Calu3 (cell line): ENCODE measurements at regions not wholly inside any gene's neighbourhood (a gene's known extent, or its start where the extent isn't known, plus 50 kb on each side); places are given as distances from the start of the nearest gene placed in this dataset.
"Not testable (repeated sequence)": the region's sequence is repeated elsewhere in the genome, so short reads cannot be mapped to it uniquely, and the experiment has no call there.

ENCODE experiments used
- BruUV-seq: library from RNA; stranded (reverse); fragments of 400-500 nt; replicated peaks from 2 replicates; lab custom pipeline; 2021; lab: Mats Ljungman, UMichigan
- CTCF ChIA-PET: fragments of 300-600 bp; sonication (Branson Sonifier 250); formaldehyde crosslinking; loops from one replicate; lab custom pipeline; 2022; ENCODE audit warnings: antibody characterized with exemption; lab: Charles Lee
- DNase-seq: peaks from one replicate; pipeline ENCODE4 v3.0.0; 2022
- H3K27ac Mint-ChIP-seq: one replicate; pipeline ENCODE4 v1.8.0; 2022; ENCODE audit warnings: mixed read lengths; ENCODE audit not compliant: unreplicated experiment
- H3K27me3 Mint-ChIP-seq: one replicate; pipeline ENCODE4 v1.8.0; 2022; ENCODE audit warnings: mixed read lengths; ENCODE audit not compliant: unreplicated experiment
- H3K36me3 Mint-ChIP-seq: one replicate; pipeline ENCODE4 v1.8.0; 2022; ENCODE audit warnings: mild to moderate bottlenecking, moderate library complexity, mixed read lengths; ENCODE audit not compliant: insufficient read depth, unreplicated experiment
- H3K4me1 Mint-ChIP-seq: one replicate; pipeline ENCODE4 v1.8.0; 2022; ENCODE audit warnings: mild to moderate bottlenecking, low read depth, mixed read lengths; ENCODE audit not compliant: unreplicated experiment
- H3K4me3 Mint-ChIP-seq: one replicate; pipeline ENCODE4 v1.8.0; 2022; ENCODE audit warnings: mild to moderate bottlenecking, low read depth, moderate library complexity, mixed read lengths; ENCODE audit not compliant: unreplicated experiment
- H3K9me3 Mint-ChIP-seq: one replicate; pipeline ENCODE4 v1.8.0; 2022; ENCODE audit warnings: low read depth, mixed read lengths; ENCODE audit not compliant: unreplicated experiment
- intact Hi-C: fragments of 100-400 bp; cut with micrococcal nuclease; formaldehyde crosslinking; loops from one replicate; pipeline ENCODE4 v1.10.0; 2022; ENCODE audit not compliant: unreplicated experiment
- TF ChIP-seq, protein P1 (sequence below): fragments of 200-600 bp; IDR thresholded peaks from one replicate; pipeline ENCODE4 v1.8.0; 2022; ENCODE audit warnings: antibody characterized with exemption; ENCODE audit not compliant: unreplicated experiment

DNA sequence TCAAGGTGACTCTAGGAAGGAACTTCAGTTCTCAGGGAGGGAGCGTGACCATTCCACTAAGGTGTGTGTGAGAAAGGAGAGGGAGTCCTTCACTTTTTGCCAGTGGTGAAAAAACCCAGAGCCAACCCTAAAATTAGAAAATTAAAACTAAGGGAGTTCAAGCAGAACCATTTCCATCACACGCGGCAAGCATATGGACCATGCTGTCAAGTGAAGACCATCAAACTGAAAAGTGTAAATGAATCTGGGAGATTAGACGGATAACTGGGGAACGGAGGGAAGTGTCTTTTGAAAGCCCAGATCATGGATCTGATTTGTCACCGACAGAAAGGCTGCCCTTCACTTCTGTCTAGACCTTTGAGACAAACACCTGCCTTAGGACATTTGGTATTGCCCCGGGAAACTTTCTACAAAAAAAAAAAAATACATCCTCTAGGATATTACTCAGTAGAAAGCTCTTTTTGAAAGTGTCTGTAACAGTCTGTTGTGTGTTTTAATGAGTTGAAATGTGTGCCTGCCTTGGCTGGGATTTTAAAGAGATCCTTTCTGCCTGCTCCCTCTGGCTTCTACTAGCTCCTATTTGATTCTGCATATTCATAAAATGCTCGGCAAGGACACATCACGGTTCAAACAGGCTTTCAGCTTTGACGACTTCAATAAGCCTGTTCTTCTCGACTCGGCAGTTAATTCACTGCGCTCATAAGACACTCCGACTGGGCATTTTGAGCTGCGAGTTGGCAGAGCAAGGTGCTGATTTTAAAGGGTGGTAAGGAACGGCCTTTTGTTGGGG lies 81.4 kb upstream of the ERCC4 start:
- CTCF ChIA-PET: interaction anchor here (0.6 to 0.7 kb wide), 2 partner anchors 21 to 100 kb away, joined by 3 to 5 read pairs; no protein-coding TSS in a partner anchor
- no peaks in the 10 kb centered on the region for H3K36me3 Mint-ChIP-seq
- DNase-seq: no peak
- no peak overlapping the region for H3K4me3 Mint-ChIP-seq
- TF ChIP-seq, protein P1, sequence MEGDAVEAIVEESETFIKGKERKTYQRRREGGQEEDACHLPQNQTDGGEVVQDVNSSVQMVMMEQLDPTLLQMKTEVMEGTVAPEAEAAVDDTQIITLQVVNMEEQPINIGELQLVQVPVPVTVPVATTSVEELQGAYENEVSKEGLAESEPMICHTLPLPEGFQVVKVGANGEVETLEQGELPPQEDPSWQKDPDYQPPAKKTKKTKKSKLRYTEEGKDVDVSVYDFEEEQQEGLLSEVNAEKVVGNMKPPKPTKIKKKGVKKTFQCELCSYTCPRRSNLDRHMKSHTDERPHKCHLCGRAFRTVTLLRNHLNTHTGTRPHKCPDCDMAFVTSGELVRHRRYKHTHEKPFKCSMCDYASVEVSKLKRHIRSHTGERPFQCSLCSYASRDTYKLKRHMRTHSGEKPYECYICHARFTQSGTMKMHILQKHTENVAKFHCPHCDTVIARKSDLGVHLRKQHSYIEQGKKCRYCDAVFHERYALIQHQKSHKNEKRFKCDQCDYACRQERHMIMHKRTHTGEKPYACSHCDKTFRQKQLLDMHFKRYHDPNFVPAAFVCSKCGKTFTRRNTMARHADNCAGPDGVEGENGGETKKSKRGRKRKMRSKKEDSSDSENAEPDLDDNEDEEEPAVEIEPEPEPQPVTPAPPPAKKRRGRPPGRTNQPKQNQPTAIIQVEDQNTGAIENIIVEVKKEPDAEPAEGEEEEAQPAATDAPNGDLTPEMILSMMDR: no peak
- intact Hi-C loops: no loop called here
- no peaks in the 10 kb centered on the region for H3K9me3 Mint-ChIP-seq
- BruUV-seq: no TSS peak
- no peaks in the 10 kb centered on the region for H3K4me1 Mint-ChIP-seq
- no peak overlapping the region for H3K27ac Mint-ChIP-seq
- peaks cover 71% of the 10 kb centered on the region for H3K27me3 Mint-ChIP-seq

DNA sequence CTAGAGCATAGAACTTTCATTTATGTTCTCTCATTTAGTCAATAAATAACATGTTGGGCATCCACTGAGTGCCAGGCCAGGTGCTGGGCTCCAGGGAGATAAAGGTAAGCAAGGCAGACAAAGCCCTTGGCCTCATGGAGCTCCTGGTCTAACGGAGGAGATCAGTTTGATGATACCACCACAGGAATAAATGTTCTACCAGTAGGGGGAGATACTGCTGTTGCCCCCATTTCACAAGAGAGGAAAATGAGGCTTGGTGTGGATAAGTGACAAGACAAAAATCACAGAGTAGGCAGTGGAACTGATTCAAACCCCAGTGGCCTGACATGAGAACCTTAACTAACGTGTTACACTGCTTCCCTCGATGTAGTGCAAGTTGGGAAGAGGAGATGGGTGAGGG lies 80.4 kb upstream of the ERCC4 start:
- no peak for DNase-seq
- intact Hi-C loops: no loop called here
- no peak overlapping the region for H3K27ac Mint-ChIP-seq
- CTCF ChIA-PET: no interaction called here
- H3K4me3 Mint-ChIP-seq: no peak overlapping the region
- no peaks in the 10 kb centered on the region for H3K4me1 Mint-ChIP-seq
- TF ChIP-seq, protein P1: no peak
- no TSS peak for BruUV-seq
- no peaks in the 10 kb centered on the region for H3K36me3 Mint-ChIP-seq
- H3K27me3 Mint-ChIP-seq: peaks cover 65% of the 10 kb centered on the region
- H3K9me3 Mint-ChIP-seq: no peaks in the 10 kb centered on the region

DNA sequence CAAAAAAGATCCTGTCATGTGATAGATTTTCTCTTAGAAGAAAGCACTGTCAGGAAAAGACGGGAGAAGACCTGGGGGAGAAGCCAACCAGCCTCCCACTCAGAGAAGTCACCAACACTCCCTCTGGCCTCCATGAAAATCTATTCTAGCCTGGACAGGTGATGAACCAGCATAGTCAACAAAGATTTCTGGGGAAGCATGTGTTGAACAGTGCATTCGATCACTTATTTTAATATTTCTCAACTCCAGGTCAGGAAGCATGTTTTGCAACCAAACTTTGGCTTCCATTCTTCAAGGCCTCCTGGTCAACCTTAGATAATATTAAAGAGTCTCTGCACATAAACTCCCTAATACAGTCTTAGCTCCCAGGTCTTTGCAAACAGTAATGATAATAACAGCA lies 74.7 kb upstream of the ERCC4 start:
- intact Hi-C loops: no loop called here
- no peaks in the 10 kb centered on the region for H3K36me3 Mint-ChIP-seq

DNA sequence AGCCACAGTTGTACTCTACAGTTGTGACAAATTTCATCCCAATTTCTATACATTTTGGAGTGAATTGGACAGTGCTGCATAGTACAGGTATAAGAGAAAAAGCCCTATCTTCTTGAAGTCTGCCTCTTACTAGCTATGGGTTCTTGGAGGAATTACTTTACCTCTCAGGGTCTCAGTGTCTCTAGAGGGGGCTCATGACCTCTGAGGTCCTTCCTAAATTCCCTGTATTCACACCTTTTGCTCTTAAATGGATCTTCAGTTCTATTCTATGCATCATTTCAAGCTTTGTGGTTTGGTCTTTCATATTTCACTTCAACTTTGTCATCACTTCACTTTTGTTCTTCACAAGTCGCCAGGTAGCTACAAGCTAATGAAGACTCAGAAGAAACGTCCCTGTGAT lies 71.2 kb upstream of the ERCC4 start:
- DNase-seq: no peak
- CTCF ChIA-PET: no interaction called here
- intact Hi-C loops: no loop called here
- H3K27ac Mint-ChIP-seq: no peak overlapping the region
- TF ChIP-seq, protein P1: no peak
- H3K4me1 Mint-ChIP-seq: no peaks in the 10 kb centered on the region
- H3K27me3 Mint-ChIP-seq: peaks cover 49% of the 10 kb centered on the region
- H3K36me3 Mint-ChIP-seq: no peaks in the 10 kb centered on the region
- no peak overlapping the region for H3K4me3 Mint-ChIP-seq
- H3K9me3 Mint-ChIP-seq: peaks cover 2% of the 10 kb centered on the region
- no TSS peak for BruUV-seq

More for the DNA sequence above, 74.7 kb upstream of the ERCC4 start:
- TF ChIP-seq, protein P1: no peak
- Mint-ChIP-seq H3K4me1 (no peaks in the 10 kb centered on the region), H3K27me3 (peaks cover 73% of the 10 kb centered on the region), H3K27ac (no peak overlapping the region), H3K9me3 (no peaks in the 10 kb centered on the region), H3K4me3 (no peak overlapping the region)
- BruUV-seq: no TSS peak
- CTCF ChIA-PET: no interaction called here
- no peak for DNase-seq

DNA sequence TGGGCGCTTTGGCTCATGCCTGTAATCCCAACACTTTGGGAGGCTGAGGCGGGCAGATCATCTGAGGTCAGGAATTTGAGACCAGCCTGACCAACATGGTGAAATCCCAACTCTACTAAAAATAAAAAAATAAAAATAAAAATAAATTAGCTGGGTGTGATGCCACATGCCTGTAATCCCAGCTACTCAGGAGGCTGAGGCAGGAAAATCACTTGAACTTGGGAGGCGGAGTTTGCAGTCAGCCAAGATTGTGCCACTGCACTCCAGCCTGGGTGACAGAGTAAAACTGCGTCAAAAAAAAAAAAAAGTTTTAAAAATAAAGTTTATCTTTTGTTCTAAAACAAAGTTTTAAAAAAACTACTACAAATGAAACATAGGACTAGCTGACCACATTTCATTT lies 69.8 kb upstream of the ERCC4 start:
- H3K27me3 Mint-ChIP-seq: peaks cover 56% of the 10 kb centered on the region
- H3K4me3 Mint-ChIP-seq, H3K27ac Mint-ChIP-seq, DNase-seq, H3K4me1 Mint-ChIP-seq, H3K9me3 Mint-ChIP-seq, H3K36me3 Mint-ChIP-seq, intact Hi-C loops, BruUV-seq: not testable (repeated sequence)
- CTCF ChIA-PET: interaction anchor here (0.7 kb wide), 1 partner anchor 9 kb away, joined by 3 read pairs; no protein-coding TSS in a partner anchor
